GM21526 (cell line): ENCODE measurements at regions not wholly inside any gene's neighbourhood (a gene's known extent, or its start where the extent isn't known, plus 50 kb on each side); places are given as distances from the start of the nearest gene placed in this dataset.

ENCODE experiments used
- ATAC-seq: cut with Tn5 transposase; IDR thresholded peaks from one replicate; pipeline ENCODE4 v1.9.1; 2021; ENCODE audit warnings: moderate library complexity; ENCODE audit not compliant: unreplicated experiment, low FRiP score

DNA sequence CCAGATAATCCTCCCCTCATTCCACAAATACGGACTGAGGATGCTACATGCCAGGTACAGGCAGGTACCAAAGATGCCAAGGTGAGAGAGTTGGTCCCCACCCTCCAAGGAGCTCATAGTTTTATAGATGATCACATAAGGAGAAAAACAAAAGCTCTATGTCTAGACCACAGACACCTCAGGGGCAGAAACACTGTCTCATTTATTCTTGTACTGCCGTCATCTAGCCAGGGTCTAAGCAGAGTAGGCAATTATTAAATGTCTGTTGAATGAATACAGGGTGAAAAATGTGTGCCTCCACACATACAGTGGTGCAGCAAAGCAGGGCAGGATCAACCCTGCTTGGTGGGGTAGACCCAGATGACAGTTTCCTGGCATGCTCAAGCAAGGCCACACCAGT, 439.8 kb upstream of the JARID2 start:
- no peak for ATAC-seq

DNA sequence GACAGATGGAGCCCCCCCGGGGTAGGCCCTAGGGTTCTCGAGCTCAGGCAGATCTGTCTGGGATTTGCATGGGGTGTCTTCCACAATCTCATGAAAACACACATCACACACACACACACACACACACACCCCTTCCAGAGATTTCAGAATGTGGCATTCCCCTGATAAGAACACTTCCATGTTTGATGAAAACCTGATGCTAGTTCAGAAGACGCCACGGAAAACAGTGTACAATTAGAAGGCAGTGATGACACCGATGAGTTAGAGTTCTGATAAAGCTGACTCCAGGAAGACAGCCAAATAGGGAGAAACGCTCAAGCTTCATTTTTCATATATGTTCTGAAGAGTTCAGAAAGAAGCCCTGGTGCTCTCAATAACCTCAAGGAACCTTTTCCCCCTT, 438.7 kb upstream of the JARID2 start:
- no peak for ATAC-seq

DNA sequence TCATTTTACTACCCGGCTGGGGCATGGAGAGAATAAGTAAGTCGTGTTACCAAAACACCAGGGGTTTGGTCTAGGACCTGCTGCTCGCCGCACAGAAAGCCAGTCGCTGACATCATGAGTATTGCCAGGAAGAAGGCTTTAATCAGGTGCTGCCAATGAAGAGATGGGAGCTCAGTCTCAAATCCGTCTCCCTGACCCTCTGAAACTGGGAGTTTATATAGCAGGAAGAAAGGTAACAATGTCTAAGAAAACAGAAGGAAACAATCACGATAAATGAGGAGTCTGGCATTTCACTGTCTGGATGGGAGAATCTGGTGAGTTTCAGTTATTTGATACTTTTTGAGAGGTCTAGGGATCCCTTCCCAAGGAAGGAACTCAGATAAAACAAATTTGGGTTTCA, 437.9 kb upstream of the JARID2 start:
- no peak for ATAC-seq

- ATAC-seq: no peak
Measured at GRCh38 chr6:14810021-14810420, 435.8 kb upstream of the JARID2 start.

DNA sequence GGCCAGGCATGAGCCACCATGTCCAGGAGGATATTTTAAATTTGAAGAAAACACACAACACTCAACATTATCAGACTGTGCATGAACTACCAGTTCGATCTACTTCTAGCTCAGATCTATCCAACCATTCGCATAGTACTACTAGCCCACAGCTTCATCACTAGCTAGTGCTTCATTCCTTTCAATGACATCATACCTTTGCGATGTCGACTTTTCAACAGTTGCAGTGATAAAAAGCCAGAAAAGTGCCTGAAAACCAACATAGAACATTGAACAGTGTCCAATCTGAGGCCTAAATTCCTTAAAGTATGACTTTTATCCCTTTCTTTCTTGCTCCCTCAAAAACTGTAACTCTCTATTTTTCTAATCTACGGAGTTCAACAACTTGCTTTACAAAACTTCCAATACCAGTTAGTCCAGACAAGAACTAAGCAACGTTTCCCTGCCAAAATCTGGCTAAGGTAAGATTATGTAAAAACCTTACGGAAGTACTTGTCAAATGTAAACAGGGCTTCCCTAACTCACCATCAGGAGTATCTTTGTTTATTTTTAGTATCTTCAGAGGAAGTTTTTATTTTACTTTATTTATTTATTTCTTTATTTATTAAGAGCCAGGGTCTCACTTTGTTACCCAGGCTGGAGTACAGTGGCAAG, 434.0 kb upstream of the JARID2 start:
- ATAC-seq: no peak

- ATAC-seq: no peak
Measured at GRCh38 chr6:14814016-14814415, 431.9 kb upstream of the JARID2 start.

DNA sequence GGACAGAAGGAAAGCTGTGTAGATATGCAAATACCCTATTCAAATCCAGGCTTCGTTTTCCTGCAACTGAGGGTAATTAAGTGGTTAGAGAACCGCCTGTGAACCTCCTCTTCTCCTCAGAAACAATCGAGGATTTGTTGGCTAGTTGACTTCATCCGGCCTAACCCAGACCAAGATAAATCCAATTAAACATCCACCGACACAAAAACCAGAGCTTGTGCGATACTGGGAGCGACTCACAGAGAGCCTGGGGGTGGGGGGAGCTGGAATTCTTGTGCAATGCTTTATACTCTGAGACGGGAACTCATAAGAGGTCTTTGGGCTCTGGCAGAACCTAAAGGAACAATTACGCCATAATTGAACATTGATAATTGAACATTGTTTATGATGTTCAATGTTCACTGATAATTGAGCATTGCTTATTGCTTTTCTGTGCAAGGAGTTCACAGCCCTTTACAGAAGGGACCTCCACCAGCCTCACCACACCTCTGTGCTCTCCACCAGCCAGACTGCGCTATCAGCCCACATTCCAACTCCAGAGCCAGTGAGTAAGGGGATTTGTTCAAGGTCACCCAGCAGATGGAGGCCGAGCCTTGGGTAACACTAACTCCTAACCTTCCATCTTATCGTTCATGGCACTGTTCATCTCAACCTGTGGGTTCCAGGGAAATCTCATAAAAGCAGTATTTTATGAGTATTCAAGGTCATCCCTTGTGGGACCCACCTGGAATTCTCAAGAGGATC, 429.6 kb upstream of the JARID2 start:
- ATAC-seq: no peak

DNA sequence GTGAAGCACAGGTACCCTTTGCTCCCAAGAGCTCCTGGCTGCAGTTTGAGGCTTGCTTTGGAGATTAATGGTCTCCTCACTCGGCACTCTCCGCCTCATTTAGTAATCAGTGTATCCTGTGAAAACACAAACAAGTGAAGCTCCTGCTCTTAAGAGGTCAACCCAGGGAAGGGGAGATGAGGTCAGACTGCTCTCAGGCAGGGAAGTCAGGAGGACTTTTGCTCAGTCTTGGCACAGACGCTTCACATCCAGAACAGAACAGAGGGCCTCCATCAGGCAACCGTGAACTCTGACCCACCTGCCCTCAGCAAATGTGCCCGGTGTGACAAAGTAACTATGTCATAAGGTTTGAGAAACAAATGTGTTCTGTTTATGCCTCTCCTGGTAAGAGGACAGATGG, 428.8 kb upstream of the JARID2 start:
- no peak for ATAC-seq

GRCh38 chr6:14818422-14818884, 427.4 kb upstream of the JARID2 start:
- ATAC-seq: no peak

- no peak for ATAC-seq
Measured at GRCh38 chr6:14819001-14819400, 426.9 kb upstream of the JARID2 start.

- no peak for ATAC-seq
Measured at GRCh38 chr6:14819840-14820420, 425.9 kb upstream of the JARID2 start.

- no peak for ATAC-seq
Measured at GRCh38 chr6:14822012-14822553, 423.8 kb upstream of the JARID2 start.

GRCh38 chr6:14822679-14823078, 423.2 kb upstream of the JARID2 start:
- no peak for ATAC-seq

- ATAC-seq: no peak
Measured at GRCh38 chr6:14824060-14824459, 421.8 kb upstream of the JARID2 start.

- ATAC-seq: no peak
Measured at GRCh38 chr6:14824484-14825275, 421.2 kb upstream of the JARID2 start.

DNA sequence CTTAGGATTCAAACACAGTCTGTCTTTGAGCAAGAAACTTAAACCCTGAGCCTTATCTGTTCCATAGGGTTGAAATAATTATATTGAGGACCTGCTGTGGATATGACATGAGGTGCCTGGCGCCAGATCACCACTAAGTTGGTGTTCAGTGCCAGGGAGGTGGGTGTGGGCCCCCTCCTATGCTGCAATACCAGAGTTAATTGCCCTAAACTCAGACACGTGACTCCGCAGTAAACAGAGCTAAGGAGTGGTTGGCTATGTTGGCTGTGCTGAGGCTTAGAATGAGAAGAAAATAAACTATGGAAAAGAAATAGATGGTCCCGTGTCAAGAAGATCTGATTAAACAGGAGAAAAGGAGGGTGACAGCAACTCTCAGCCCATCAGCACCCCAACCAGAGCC, 419.4 kb upstream of the JARID2 start:
- ATAC-seq: no peak

- ATAC-seq: no peak
Measured at GRCh38 chr6:14827354-14827753, 418.5 kb upstream of the JARID2 start.

GRCh38 chr6:14828201-14828611, 417.7 kb upstream of the JARID2 start:
- ATAC-seq: no peak

DNA sequence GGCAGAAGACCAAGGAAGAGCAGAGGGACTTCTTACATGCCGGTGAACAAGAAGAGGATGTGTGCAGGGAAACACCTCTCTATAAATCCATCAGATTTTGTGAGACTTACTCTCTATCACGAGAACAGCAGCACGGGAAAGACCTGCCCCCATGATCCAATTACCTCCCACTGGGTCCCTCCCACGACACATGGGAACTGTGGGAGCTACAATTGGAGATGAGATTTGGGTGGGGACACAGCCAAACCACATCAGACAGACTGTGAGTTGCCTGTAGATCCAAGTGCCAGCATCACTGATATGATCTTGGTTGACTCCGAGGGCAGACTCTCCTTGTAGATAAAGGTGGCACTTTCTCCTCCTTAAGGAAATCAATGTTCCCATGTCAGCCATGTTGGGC, 414.8 kb upstream of the JARID2 start:
- no peak for ATAC-seq

GRCh38 chr6:14831937-14832336, 413.9 kb upstream of the JARID2 start:
- no peak for ATAC-seq

GRCh38 chr6:14832427-14832826, 413.4 kb upstream of the JARID2 start:
- ATAC-seq: no peak
